ENCODE measurements at regions not wholly inside any gene's neighbourhood (a gene's known extent, or its start where the extent isn't known, plus 50 kb on each side); places are given as distances from the start of the nearest gene placed in this dataset.

GRCh38 chr10:130477360-130477759, 341.2 kb downstream of the GLRX3 start:
- Histone ChIP-seq H3K4me3 (ENCODE audit: control insufficient read depth in 2 of 3, extremely low read depth in 1 of 3, insufficient read depth in 2 of 3, low read depth in 1 of 3, low read length in 3 of 3) (no peak overlapping the region), H3K4me1 (ENCODE audit: control insufficient read depth, extremely low read depth, insufficient read depth, low read length) (no peaks in the 10 kb centered on the region), H3K79me2 (ENCODE audit: control insufficient read depth, insufficient read depth, low read length) (no peaks in the 10 kb centered on the region), H3K27ac (ENCODE audit: control insufficient read depth, insufficient read depth, low read length) (no peak overlapping the region), H3K36me3 (ENCODE audit: control insufficient read depth in 2 of 2, extremely low read depth in 1 of 2, insufficient read depth in 2 of 2, low read length in 2 of 2) (no peaks in the 10 kb centered on the region), H3K27me3 (ENCODE audit: control insufficient read depth, extremely low read depth, insufficient read depth, low read length) (no peaks in the 10 kb centered on the region), H4K20me1 (ENCODE audit: control insufficient read depth, extremely low read depth, insufficient read depth, low read length) (no peaks in the 10 kb centered on the region), H3K9me1 (ENCODE audit: control insufficient read depth, extremely low read depth, insufficient read depth, low read length) (no peaks in the 10 kb centered on the region), H3K4me2 (ENCODE audit: control insufficient read depth, extremely low read depth, insufficient read depth, low read depth, low read length) (no peak overlapping the region), H3K9me3 (ENCODE audit: control insufficient read depth, low read depth, low read length) (peaks cover 10% of the 10 kb centered on the region), H2AFZ (ENCODE audit: control insufficient read depth, low read length) (no peak overlapping the region), H3K9ac (ENCODE audit: control insufficient read depth, extremely low read depth, insufficient read depth, low read length) (no peak overlapping the region)
- TF ChIP-seq EZH2 (IDR thresholded peaks at IDR 0.05; ENCODE audit: low read length) (no peak), CTCF (optimal IDR thresholded peaks at IDR 0.05 in 1 of 3, IDR thresholded peaks at IDR 0.05 in 1 of 3, conservative IDR thresholded peaks at IDR 0.05 in 1 of 3; ENCODE audit: extremely low read depth in 1 of 3, insufficient read depth in 2 of 3, low read length in 3 of 3) (no peak)
- dilution Hi-C loops (cut with MboI; ENCODE audit: extremely low pct_ligation_motif_present, low sequenced_read_pairs): no loop called here
- FAIRE-seq (no peak), DNase-seq (ENCODE audit: low read depth, low spot score) (no peak)

- Histone ChIP-seq H2AFZ (ENCODE audit: control insufficient read depth, low read length) (no peak overlapping the region), H3K27ac (ENCODE audit: control insufficient read depth, insufficient read depth, low read length) (no peak overlapping the region), H3K4me2 (ENCODE audit: control insufficient read depth, extremely low read depth, insufficient read depth, low read depth, low read length) (no peak overlapping the region), H3K4me3 (ENCODE audit: control insufficient read depth in 2 of 3, extremely low read depth in 1 of 3, insufficient read depth in 2 of 3, low read depth in 1 of 3, low read length in 3 of 3) (no peak overlapping the region), H4K20me1 (ENCODE audit: control insufficient read depth, extremely low read depth, insufficient read depth, low read length) (no peaks in the 10 kb centered on the region), H3K79me2 (ENCODE audit: control insufficient read depth, insufficient read depth, low read length) (no peaks in the 10 kb centered on the region), H3K27me3 (ENCODE audit: control insufficient read depth, extremely low read depth, insufficient read depth, low read length) (no peaks in the 10 kb centered on the region), H3K9me3 (ENCODE audit: control insufficient read depth, low read depth, low read length) (peaks cover 6% of the 10 kb centered on the region), H3K4me1 (ENCODE audit: control insufficient read depth, extremely low read depth, insufficient read depth, low read length) (no peaks in the 10 kb centered on the region), H3K9ac (ENCODE audit: control insufficient read depth, extremely low read depth, insufficient read depth, low read length) (no peak overlapping the region), H3K9me1 (ENCODE audit: control insufficient read depth, extremely low read depth, insufficient read depth, low read length) (no peaks in the 10 kb centered on the region), H3K36me3 (ENCODE audit: control insufficient read depth in 2 of 2, extremely low read depth in 1 of 2, insufficient read depth in 2 of 2, low read length in 2 of 2) (no peaks in the 10 kb centered on the region)
- dilution Hi-C loops (cut with MboI; ENCODE audit: extremely low pct_ligation_motif_present, low sequenced_read_pairs): no loop called here
- no peak for FAIRE-seq
- DNase-seq (ENCODE audit: low read depth, low spot score): no peak
- TF ChIP-seq CTCF (optimal IDR thresholded peaks at IDR 0.05 in 1 of 3, IDR thresholded peaks at IDR 0.05 in 1 of 3, conservative IDR thresholded peaks at IDR 0.05 in 1 of 3; ENCODE audit: extremely low read depth in 1 of 3, insufficient read depth in 2 of 3, low read length in 3 of 3) (no peak), EZH2 (IDR thresholded peaks at IDR 0.05; ENCODE audit: low read length) (no peak)
Observed at GRCh38 chr10:130479146-130479545, 343.0 kb downstream of the GLRX3 start.
